Tibial nerve (tissue), 4 donors: ENCODE measurements at regions not wholly inside any gene's neighbourhood (a gene's known extent, or its start where the extent isn't known, plus 50 kb on each side); places are given as distances from the start of the nearest gene placed in this dataset.

Source experiments
- DNase-seq, 2 donors: peaks; one replicate each; pipeline ENCODE4 v3.0.0-alpha.2; 2019; ENCODE audit warnings: low spot score in 2 of 2
- H3K27ac ChIP-seq, 4 donors: fragments of 200-600 bp; sonication (generic) in 3 of 4; one replicate each; pipeline ENCODE4 v1.5.1; 2017 to 2019; ENCODE audit warnings: mild to moderate bottlenecking in 1 of 4
- H3K27me3 ChIP-seq, 2 donors: fragments of 200-600 bp; sonication (generic) in 1 of 2; one replicate each; pipeline versions ENCODE4 v1.5.1 to v1.6.0; 2017 to 2019
- H3K36me3 ChIP-seq, 3 donors: fragments of 200-600 bp; sonication (generic); one replicate each; pipeline ENCODE4 v1.5.1; 2018 to 2019
- H3K4me1 ChIP-seq, 4 donors: fragments of 200-600 bp; sonication (generic) in 3 of 4; one replicate each; pipeline ENCODE4 v1.5.1; 2017 to 2019
- H3K4me3 ChIP-seq, 4 donors: fragments of 200-600 bp; sonication (generic) in 3 of 4; one replicate each; pipeline ENCODE4 v1.5.1; 2017 to 2019; ENCODE audit warnings: mild to moderate bottlenecking in 1 of 4, moderate library complexity in 1 of 4
- H3K9me3 ChIP-seq, 4 donors: fragments of 200-600 bp; sonication (generic) in 3 of 4; one replicate each; pipeline ENCODE4 v1.5.1; 2017 to 2019
- EP300 ChIP-seq, 2 donors: sonication (generic); formaldehyde crosslinking; IDR thresholded peaks; one replicate each; pipeline ENCODE4 v1.6.1; 2017; ENCODE audit warnings: antibody characterized with exemption in 2 of 2, mild to moderate bottlenecking in 1 of 2
- POLR2A ChIP-seq, 2 donors: fragments of 450-650 bp; IDR thresholded peaks; one replicate each; pipeline ENCODE4 v1.6.1; 2017; ENCODE audit warnings: antibody characterized with exemption in 2 of 2, mild to moderate bottlenecking in 2 of 2, moderate library complexity in 2 of 2
- WGBS, 2 donors: methylation state at CpG; one replicate each; pipeline ENCODE4 v1.1.5; 2018; 5-methylcytosine and 5-hydroxymethylcytosine counted together
- TF ChIP-seq, protein P1 (sequence below), 5 experiments: fragments of 200-600 bp in 3 of 5; fragments of 450-650 bp in 2 of 5; sonication (generic) in 3 of 5; IDR thresholded peaks; one replicate each; pipeline ENCODE4 v1.5.1; 2016 to 2019; ENCODE audit warnings: antibody characterized with exemption in 5 of 5, mild to moderate bottlenecking in 3 of 5, moderate library complexity in 2 of 5

DNA sequence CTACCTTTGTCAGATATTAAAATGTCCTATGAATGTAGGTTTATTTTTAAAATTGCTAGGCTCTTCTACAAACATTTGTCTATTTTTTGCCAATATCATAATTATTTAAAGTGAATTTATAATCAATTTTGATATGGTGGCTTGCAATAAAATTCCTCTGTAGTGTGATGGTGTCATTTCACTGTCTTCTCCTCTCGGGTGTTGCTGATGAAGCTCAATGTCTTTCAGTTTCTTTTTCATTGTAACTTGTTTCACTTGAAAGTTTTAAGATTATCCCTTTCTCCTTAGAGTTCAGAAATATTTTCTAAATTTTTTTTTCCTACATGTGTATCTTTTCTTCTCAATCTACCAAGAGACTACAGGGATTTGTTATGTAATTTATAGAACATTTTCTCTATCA lies 267.1 kb upstream of the EDNRB start:
- Histone ChIP-seq H3K9me3 (no peaks in the 10 kb centered on the region), H3K27ac (no peak overlapping the region), H3K36me3 (no peaks in the 10 kb centered on the region), H3K4me3 (no peak overlapping the region), H3K27me3 (no peaks in the 10 kb centered on the region), H3K4me1 (no peaks in the 10 kb centered on the region)
- no peak for TF ChIP-seq EP300 (IDR thresholded peaks at IDR 0.05)
- no peak for DNase-seq
- 80 to 100% methylated on average over 1 of the region's 1 CpG for WGBS, 2 donors

DNA sequence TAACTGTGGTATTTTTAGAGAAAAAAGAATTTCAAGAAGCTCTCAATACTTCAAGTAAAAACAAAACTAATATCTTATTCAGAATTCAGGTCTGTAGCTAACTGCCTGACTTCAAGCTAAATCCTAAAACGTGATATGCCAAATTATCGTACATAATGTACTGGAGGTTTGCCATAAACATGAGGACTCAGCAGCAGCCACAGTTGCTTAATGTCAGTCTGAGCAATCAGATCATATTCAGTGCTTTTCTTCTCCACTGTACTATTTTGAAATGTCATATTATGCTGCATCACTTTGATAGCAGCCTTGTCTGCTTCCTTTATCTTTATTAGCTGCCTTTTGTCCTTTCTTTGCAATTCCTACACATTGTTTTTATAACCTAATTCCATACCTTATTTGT lies 265.1 kb upstream of the EDNRB start:
- Histone ChIP-seq H3K4me3 (no peak overlapping the region), H3K27ac (no peak overlapping the region), H3K9me3 (no peaks in the 10 kb centered on the region), H3K4me1 (no peaks in the 10 kb centered on the region), H3K36me3 (no peaks in the 10 kb centered on the region), H3K27me3 (no peaks in the 10 kb centered on the region)
- WGBS, 2 donors, result 54 to 83% methylated on average over 2 of the region's 2 CpGs
- no peak for DNase-seq
- TF ChIP-seq POLR2A (IDR thresholded peaks at IDR 0.05) (no peak), EP300 (IDR thresholded peaks at IDR 0.05) (no peak)
- TF ChIP-seq, protein P1, sequence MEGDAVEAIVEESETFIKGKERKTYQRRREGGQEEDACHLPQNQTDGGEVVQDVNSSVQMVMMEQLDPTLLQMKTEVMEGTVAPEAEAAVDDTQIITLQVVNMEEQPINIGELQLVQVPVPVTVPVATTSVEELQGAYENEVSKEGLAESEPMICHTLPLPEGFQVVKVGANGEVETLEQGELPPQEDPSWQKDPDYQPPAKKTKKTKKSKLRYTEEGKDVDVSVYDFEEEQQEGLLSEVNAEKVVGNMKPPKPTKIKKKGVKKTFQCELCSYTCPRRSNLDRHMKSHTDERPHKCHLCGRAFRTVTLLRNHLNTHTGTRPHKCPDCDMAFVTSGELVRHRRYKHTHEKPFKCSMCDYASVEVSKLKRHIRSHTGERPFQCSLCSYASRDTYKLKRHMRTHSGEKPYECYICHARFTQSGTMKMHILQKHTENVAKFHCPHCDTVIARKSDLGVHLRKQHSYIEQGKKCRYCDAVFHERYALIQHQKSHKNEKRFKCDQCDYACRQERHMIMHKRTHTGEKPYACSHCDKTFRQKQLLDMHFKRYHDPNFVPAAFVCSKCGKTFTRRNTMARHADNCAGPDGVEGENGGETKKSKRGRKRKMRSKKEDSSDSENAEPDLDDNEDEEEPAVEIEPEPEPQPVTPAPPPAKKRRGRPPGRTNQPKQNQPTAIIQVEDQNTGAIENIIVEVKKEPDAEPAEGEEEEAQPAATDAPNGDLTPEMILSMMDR (IDR thresholded peaks at IDR 0.05), result no peak

DNA sequence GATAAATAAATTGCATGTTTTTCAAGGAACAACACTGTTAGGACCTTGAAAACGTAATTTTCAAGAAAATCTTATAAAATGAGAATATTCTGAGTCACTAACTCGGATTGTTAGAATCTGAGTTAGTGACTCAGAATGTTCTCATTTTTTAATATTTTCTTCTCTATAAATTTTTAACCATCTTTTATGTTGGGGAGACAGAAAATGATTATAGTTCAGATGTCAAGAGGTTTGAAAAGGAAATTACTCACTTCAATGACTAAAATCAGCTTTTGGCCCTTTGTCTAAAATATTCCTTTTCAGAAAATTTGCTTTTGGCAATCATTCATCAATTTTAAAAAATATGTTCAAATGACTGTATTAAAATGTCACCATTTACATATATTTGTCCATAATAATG lies 264.2 kb upstream of the EDNRB start:
- H3K4me1 ChIP-seq, result no peaks in the 10 kb centered on the region
- no peak for TF ChIP-seq POLR2A (IDR thresholded peaks at IDR 0.05)
- TF ChIP-seq, protein P1 (IDR thresholded peaks at IDR 0.05), result no peak
- no peak for TF ChIP-seq EP300 (IDR thresholded peaks at IDR 0.05)
- no peaks in the 10 kb centered on the region for H3K36me3 ChIP-seq
- no peaks in the 10 kb centered on the region for H3K27me3 ChIP-seq
- H3K9me3 ChIP-seq, result no peaks in the 10 kb centered on the region
- DNase-seq, result no peak
- H3K4me3 ChIP-seq, result no peak overlapping the region
- no peak overlapping the region for H3K27ac ChIP-seq
- WGBS, 2 donors, result 69 to 71% methylated on average over 2 of the region's 2 CpGs

DNA sequence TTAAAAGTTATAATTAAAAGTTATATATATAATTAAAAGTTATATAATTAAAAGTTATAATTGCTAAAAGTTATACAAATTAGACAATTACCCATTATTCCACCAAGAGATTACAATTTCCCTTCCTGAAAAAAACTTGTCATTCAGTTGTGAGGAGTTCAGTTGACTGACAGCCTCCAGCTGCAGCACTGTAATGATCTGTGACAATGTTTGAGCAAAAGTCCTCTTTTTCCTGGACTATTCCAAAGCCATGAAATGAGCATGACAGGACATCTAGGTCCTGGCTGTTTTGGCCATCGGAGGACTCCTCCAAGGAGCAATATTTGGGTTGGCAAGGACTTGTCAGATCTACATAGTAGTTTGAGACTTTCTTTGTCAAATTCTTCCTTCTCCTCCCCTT lies 258.7 kb upstream of the EDNRB start:
- Histone ChIP-seq H3K4me1 (no peaks in the 10 kb centered on the region), H3K36me3 (no peaks in the 10 kb centered on the region), H3K4me3 (no peak overlapping the region), H3K27ac (no peak overlapping the region), H3K9me3 (no peaks in the 10 kb centered on the region), H3K27me3 (no peaks in the 10 kb centered on the region)
- WGBS, 2 donors, result 86 to 92% methylated on average over 1 of the region's 1 CpG
- no peak for TF ChIP-seq EP300 (IDR thresholded peaks at IDR 0.05)
- TF ChIP-seq POLR2A (IDR thresholded peaks at IDR 0.05), result no peak
- TF ChIP-seq, protein P1 (IDR thresholded peaks at IDR 0.05), result no peak
- no peak for DNase-seq

DNA sequence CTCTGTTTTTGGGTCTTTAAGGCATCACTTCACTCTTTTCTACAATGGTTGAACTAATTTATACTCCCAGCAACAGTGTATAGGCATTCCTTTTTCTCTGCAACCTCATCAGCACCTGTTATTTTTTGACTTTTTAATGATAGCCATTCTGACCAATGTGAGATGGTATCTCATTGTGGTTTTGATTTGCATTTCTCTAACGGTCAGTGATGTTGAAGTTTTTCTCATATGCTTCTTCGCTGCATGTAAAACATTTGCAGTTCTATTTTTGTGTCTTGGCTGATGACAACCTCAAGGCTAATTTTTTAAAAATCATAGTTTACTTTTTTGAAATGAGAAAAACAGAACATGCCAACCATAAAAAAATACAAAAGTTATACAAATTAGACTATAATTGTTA lies 258.2 kb upstream of the EDNRB start:
- DNase-seq, result no peak
- no peak overlapping the region for H3K27ac ChIP-seq
- no peaks in the 10 kb centered on the region for H3K36me3 ChIP-seq
- TF ChIP-seq, protein P1 (IDR thresholded peaks at IDR 0.05), result no peak
- no peak for TF ChIP-seq POLR2A (IDR thresholded peaks at IDR 0.05)
- no peak for TF ChIP-seq EP300 (IDR thresholded peaks at IDR 0.05)
- 79 to 90% methylated on average over 2 of the region's 2 CpGs for WGBS, 2 donors
- no peak overlapping the region for H3K4me3 ChIP-seq
- no peaks in the 10 kb centered on the region for H3K9me3 ChIP-seq
- no peaks in the 10 kb centered on the region for H3K27me3 ChIP-seq
- H3K4me1 ChIP-seq, result no peaks in the 10 kb centered on the region

DNA sequence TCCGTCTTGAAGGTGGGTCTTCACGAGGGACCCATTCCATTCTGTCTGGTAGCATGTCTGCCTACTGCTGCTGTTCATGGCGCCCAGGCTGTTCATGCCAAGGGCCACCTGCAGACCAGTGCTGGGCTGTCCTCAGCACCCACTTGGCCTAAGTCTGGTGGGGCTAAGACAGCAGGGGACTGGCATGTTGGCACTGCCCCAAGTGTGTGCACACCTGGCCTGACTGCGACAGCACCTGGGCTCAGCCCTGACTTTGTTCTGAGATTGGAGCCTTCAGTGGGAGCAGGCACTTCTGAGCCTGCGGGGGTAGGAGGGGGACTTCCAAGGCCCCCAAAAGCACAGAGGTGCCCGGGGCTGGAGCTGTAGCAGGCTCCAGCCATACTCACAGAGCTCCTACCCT lies 250.8 kb upstream of the EDNRB start:
- TF ChIP-seq, protein P1 (IDR thresholded peaks at IDR 0.05), result no peak
- TF ChIP-seq POLR2A (IDR thresholded peaks at IDR 0.05) (no peak), EP300 (IDR thresholded peaks at IDR 0.05) (no peak)
- H3K4me1 ChIP-seq, result no peaks in the 10 kb centered on the region
- DNase-seq, result no peak
- 92 to 96% methylated on average over 5 to 6 of the region's 6 CpGs for WGBS, 2 donors
- H3K4me3 ChIP-seq, result no peak overlapping the region
- H3K9me3 ChIP-seq, result peaks cover 0 to 16% (median 0%) of the 10 kb centered on the region in 4 donors
- H3K27ac ChIP-seq, result no peak overlapping the region
- no peaks in the 10 kb centered on the region for H3K36me3 ChIP-seq
- H3K27me3 ChIP-seq, result no peaks in the 10 kb centered on the region
